ENCODE measurements at regions not wholly inside any gene's neighbourhood (a gene's known extent, or its start where the extent isn't known, plus 50 kb on each side); places are given as distances from the start of the nearest gene placed in this dataset.
"Not testable (repeated sequence)": the region's sequence is repeated elsewhere in the genome, so short reads cannot be mapped to it uniquely, and the experiment has no call there.

DNA sequence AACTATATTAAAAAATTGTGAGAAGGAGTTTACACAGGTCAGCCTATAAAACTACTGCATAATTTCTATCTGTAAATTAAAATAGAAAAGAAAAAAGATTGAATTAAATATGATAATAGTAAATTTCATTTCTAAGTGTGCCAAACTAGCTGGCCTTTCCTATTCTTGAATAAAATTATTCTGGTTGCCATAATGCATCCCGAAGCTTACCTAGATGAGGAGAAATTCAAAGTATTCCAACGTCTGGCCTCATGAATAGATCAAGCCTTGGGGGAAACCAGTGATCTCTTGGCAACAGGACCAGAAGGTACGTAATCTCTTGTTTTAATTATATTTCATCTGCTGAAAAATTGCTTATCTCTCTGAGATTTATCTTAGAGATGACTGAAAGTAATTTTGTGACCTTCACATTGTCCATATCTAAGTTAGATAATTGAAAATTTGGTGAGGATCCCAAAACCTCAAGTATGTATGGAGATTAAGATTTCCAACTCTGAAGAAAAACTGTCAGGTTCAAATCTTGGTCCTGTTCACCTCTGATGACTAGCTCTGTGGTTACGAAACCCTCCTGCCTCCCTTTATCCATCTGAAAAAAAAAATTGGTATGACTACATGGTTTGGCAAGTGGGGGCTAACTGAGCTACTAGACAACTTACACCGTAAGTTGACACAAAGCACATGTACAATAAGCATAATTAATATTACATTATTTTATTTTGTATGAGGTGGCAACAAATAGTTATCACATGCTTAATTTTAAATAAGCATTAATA is 891.4 kb upstream of the ADAMTS5 start:
- not testable (repeated sequence) for H3K4me1 ChIP-seq, H3K9me3 ChIP-seq, H3K36me3 ChIP-seq, DNase-seq, H3K27ac ChIP-seq, H3K4me3 ChIP-seq, H3K27me3 ChIP-seq

DNA sequence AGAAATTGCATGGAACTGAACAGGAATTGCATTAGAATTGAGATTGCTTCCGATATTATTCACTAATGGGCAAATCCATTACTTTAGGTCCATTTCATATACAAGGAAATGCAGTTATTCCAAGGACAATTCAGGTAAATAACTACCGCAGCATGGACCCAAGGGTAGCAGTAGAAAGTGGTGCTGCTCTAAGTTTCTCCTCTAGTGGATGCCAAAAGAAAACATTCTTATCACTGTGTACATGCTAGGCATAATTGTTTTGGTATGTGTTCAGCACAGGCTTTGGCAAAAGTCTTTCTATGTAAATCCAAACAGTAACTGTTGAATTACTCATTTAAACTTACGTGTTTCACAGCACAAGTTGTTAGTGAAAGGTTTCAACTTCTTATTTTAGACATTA is 890.1 kb upstream of the ADAMTS5 start:
- not testable (repeated sequence) for H3K9me3 ChIP-seq, H3K36me3 ChIP-seq, H3K4me3 ChIP-seq, H3K27ac ChIP-seq, H3K4me1 ChIP-seq, DNase-seq, H3K27me3 ChIP-seq

DNA sequence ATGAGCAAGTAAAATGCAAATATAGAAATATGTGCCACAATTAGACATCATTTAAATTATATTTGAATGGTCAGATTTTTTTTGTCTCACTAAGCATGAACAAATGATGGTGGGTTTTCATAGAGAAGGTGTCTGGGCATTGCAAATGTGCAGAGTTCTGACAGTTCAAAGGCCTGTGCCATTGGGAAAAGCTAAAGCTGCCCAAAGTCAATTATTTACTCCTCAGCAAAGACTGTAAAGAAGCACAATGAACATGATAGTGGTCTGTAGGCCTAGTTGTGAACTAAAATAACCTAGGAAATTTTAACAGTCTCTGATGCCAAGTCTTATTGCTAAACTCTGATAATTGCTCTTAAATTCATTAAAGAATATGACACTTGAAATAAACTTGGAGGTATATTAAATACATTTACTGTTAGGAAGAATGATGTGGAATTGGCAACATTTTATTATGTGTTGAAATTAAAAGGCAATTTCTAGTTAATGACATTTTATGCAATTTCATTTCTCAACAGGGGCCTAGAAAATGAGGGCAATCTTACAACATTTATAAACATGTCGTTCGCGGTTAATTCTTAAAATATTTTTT is 874.3 kb upstream of the ADAMTS5 start:
- TF ChIP-seq, protein P1, sequence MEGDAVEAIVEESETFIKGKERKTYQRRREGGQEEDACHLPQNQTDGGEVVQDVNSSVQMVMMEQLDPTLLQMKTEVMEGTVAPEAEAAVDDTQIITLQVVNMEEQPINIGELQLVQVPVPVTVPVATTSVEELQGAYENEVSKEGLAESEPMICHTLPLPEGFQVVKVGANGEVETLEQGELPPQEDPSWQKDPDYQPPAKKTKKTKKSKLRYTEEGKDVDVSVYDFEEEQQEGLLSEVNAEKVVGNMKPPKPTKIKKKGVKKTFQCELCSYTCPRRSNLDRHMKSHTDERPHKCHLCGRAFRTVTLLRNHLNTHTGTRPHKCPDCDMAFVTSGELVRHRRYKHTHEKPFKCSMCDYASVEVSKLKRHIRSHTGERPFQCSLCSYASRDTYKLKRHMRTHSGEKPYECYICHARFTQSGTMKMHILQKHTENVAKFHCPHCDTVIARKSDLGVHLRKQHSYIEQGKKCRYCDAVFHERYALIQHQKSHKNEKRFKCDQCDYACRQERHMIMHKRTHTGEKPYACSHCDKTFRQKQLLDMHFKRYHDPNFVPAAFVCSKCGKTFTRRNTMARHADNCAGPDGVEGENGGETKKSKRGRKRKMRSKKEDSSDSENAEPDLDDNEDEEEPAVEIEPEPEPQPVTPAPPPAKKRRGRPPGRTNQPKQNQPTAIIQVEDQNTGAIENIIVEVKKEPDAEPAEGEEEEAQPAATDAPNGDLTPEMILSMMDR (IDR thresholded peaks at IDR 0.05): no peak
- TF ChIP-seq POLR2A (IDR thresholded peaks at IDR 0.05): no peak
- H3K4me1 ChIP-seq: no peaks in the 10 kb centered on the region
- no peaks in the 10 kb centered on the region for H3K36me3 ChIP-seq
- no peak overlapping the region for H3K4me3 ChIP-seq
- no peaks in the 10 kb centered on the region for H3K27me3 ChIP-seq
- H3K27ac ChIP-seq: no peak overlapping the region
- no peak for DNase-seq
- no peaks in the 10 kb centered on the region for H3K9me3 ChIP-seq

DNA sequence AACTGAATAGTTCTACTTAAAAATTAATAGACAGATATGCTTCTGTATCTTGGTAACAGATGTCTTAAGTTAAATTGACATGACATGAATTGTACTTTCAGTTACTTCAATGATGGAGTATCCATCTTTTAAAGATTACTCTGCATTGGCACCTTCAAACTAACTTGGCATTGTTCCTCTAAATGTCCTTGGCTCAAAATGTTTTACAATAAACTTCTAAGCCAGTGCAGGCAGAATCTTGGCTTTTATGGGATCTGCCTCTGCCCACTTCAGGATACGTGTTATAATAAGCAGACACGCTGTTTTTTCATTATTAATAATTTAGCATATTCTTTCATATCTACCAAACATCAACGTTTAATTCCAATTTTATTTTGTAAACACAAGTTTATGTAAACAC is 873.4 kb upstream of the ADAMTS5 start:
- Histone ChIP-seq H3K36me3 (no peaks in the 10 kb centered on the region), H3K9me3 (no peaks in the 10 kb centered on the region), H3K4me3 (no peak overlapping the region), H3K27me3 (no peaks in the 10 kb centered on the region), H3K27ac (peak overlapping the region in 1 of 4 donors; percentile 24), H3K4me1 (no peaks in the 10 kb centered on the region)
- no peak for DNase-seq
- TF ChIP-seq, protein P1 (IDR thresholded peaks at IDR 0.05): no peak
- no peak for TF ChIP-seq POLR2A (IDR thresholded peaks at IDR 0.05)

DNA sequence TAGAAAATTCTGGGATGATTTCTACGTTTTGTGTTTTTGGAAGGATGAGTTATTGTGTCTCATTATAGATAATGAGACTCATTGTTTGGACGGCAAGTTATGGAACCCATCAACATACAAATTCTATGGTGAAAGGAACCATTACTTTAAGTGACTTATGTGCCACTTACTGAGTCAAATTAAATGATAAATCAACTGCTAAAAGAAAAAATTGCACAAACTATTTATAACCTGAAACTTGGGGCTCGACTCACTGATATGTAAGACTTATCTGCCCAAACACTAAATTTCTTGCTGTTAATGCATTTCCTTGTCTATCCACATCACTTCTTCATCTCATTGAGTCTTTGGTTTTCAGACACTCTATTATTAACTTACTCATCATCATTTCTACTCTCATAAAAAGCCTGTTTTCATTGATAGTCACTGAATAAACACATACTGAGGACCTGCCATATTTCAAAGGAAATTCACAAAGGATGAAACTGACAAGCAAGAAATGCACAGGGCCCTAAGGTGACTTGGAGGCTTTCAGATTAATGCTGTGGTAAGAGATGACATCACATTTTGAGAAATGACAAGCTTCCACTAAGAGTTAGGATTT is 872.7 kb upstream of the ADAMTS5 start:
- no peaks in the 10 kb centered on the region for H3K4me1 ChIP-seq
- H3K9me3 ChIP-seq: no peaks in the 10 kb centered on the region
- H3K4me3 ChIP-seq: no peak overlapping the region
- H3K36me3 ChIP-seq: no peaks in the 10 kb centered on the region
- no peak overlapping the region for H3K27ac ChIP-seq
- H3K27me3 ChIP-seq: no peaks in the 10 kb centered on the region
- no peak for DNase-seq
- TF ChIP-seq, protein P1 (IDR thresholded peaks at IDR 0.05): no peak
- no peak for TF ChIP-seq POLR2A (IDR thresholded peaks at IDR 0.05)

DNA sequence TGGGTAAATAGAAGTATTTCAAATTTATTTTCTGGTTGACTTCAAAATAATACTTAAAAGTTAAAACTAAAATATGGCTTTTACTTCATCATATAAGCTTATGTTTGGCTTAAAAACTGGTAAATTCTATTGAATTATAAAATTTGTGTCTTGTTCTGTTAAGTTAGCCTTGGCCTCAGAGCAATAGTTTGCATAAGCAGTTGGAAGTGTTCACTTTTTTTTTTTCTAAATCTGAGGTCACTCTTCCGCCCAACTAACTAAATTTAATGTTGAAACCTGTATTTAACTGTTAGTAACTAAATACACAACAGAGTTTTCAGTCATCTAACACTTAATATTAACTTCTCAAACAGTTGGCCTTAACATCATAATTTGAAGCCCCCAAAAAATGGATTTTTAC is 871.7 kb upstream of the ADAMTS5 start:
- no peaks in the 10 kb centered on the region for H3K36me3 ChIP-seq
- no peak overlapping the region for H3K4me3 ChIP-seq
- no peak for DNase-seq
- H3K27me3 ChIP-seq: no peaks in the 10 kb centered on the region
- H3K4me1 ChIP-seq: no peaks in the 10 kb centered on the region
- no peaks in the 10 kb centered on the region for H3K9me3 ChIP-seq
- TF ChIP-seq POLR2A (IDR thresholded peaks at IDR 0.05): no peak
- TF ChIP-seq, protein P1 (IDR thresholded peaks at IDR 0.05): no peak
- no peak overlapping the region for H3K27ac ChIP-seq
